GM19240 (cell line): ENCODE measurements at regions not wholly inside any gene's neighbourhood (a gene's known extent, or its start where the extent isn't known, plus 50 kb on each side); places are given as distances from the start of the nearest gene placed in this dataset.

ENCODE experiments used
- DNase-seq: peaks from one replicate; pipeline ENCODE4 v3.0.0; 2011; ENCODE audit warnings: low spot score; ENCODE audit not compliant: insufficient read length

DNA sequence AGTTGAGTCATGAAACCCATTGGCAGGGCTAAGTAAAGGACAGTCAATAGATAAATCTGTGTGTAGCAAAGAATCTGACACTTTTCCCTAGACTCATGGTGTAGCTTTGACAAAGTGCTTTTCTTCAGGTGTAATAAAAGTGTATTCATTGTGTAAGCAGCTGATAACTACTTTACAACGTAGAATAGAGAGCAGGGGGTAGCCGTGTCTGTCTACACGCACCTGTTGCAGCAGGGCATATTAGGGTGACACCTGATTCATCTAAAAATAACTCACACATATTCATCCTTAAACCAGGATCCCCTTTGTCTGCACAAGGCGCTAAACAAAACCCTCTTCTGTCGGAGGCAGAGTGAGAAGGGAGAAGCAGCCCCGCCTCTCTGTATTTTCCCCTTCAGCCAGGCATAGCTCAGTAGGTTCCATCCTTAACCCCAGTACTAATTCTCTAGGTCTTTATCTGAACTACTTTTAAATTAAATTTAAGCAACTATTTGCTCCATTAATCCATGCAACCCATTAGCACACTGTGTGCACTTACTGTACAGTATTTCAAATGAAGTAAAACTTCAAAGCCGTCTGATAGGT lies 306.7 kb upstream of the SASH1 start:
- DNase-seq: no peak

DNA sequence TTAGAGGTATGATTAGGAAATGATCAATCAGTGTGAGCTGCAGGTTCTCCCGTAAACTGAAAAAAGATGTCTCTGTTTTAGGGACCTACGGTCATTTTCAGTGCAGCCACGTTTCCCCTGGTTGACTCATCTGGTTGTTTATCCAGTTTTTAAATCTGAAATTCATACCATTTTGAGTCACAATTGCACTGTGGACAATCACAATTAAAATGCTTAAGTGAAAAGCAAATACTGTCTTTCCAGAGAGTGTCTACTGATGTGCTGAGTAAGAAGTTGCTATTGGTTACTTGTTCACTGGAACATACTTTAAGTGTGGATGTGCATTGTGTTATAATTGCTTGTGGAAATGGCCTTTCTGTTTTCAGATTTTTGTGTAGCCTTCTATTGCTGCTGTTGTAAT lies 305.1 kb upstream of the SASH1 start:
- no peak for DNase-seq

DNA sequence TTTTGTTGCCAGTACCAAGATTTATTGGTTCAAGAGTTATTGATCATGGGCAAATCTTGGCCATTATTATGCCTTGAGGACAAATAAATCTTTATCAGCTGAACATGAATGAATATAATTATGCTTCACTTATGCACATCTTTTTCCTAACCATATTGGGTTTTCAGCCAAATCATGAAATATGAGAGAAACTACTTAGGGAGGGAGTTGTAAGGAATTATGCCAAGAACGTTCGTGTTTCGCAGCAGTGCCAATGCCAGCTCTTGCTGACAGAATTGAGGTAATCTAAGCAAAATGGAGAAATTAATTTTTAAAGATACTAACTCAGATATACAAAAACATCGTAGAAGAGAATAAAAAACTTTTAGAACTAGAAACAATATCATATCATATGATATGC lies 301.1 kb upstream of the SASH1 start:
- no peak for DNase-seq

DNA sequence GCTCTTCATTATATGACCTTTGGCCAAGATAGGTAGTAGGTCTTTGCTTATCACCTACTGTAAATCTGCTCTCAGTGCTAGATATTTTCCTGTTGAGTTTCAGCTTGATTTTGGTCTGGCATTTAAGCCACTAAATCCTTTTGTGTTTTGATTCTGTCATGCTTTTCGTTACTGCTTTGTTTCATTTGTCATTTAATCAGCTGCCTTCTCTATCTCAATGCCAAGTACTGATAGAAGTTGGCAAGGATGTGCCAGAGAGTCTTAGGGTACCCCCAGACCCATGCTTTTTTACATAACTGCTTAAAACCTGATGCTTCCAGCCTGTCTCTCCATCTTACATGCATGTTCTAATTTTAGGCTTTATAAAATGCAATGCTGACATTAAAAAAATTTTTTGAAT lies 300.1 kb upstream of the SASH1 start:
- no peak for DNase-seq

DNA sequence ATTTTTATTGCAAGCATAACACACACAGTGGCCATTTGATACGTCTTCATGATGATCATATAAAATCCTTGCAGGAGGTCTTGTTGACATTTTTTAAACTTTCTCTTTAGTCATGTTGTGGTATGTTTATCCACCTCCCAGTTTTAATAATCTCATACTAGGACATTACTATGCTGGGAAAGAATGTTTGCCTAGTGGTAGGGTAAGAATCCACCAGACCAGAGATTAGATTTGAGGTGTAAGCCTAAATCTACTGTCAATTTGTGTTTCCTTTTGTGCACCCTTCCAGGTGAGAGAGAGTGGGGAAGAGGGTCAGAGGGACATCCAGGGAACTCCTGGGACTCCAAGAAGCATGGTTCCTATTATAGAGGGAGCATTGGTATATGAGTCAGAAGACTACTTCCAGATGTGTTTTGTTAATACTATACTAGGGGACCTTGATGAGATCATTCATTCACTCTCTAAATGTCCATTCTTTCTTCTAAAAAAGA lies 298.3 kb upstream of the SASH1 start:
- DNase-seq: no peak

DNA sequence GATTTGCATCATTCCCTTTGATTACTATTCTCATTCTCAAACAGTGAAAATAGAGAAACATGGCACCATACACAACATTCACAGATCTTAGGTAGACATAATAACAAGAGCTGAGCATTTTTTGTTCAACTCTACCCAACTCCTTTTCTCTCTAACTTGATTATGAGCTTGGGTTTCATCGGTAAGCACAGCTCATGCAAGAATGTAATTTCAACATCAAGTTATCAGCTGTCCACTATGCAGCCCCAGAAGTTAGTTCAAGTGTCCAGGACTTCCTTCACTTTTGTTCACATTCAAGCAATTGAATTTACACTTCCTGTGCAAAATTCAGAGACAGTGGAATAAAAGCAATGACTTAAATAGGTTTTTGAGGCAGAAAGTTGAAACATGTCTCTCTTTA lies 297.7 kb upstream of the SASH1 start:
- DNase-seq: no peak

DNA sequence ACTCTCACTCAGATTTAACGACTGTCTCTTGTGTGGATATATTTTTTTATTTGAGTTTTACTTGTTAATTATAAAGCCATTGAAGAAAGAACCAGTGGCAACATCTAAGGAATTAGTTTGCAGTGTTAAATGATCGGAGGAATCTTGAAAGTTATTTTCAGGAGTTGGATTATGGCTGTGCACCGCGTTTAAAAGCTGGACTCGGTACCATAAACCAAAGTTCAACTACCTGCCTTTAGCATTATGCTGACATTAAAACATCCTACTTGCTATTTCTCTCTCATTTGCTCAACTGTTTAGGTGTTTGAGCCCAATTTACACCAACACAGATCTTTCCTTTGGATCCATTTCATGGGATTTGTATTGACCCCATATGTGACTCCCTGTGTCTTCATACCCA lies 289.4 kb upstream of the SASH1 start:
- no peak for DNase-seq

DNA sequence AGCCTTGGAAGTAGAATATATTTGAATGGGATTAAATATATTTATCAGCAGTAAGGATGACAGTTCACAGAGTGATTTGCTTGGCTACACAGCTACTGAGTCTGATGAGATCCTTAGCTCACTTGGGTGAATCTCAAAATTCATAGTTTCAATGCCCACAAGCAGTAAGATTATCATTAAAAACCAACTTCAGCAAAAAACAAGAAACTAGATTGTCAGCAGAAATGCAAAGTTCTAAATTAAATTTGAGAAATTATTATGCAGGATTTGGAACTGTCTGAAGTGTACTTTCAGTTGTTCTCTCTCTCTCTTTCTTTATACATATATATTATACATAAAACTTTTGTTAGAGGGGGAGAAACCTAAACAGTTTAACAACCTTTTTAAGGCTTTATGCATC lies 288.8 kb upstream of the SASH1 start:
- no peak for DNase-seq

DNA sequence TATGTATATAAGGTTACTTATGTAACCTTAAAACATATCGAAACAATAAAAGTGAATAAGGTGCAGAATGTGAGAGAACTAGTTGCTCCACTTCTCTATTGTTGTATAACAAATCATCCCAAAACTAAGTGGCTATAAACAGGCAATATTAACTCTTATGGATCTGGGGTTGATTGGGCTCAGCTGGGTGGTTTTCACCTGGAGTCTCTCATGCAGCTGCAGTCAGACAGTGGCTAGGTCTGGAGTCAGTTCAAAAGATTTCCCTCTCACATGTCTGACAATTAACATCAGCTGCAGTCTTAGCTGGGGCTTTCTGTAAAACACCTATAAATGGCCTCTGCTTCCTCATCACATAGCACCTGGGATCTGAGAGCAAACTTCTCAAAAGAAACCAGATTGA lies 288.4 kb upstream of the SASH1 start:
- no peak for DNase-seq

DNA sequence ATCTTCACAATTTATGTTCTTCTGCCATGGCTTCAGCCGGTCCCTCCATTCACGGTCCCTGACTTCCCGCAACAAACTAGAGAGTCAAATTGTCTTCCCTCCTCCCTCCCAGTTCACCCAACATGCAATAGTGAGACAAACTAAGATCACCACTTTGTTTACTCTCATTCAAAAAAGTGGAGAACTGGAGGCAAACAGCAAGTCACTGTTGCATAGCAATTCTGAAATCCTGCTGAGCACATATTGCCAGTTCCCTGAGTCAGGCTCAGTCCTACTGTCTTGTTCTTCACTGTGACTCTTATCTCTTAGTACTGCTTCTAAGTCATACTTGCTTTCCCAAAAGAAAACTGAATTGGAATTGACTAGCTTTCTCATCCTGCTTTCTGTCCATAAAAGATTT lies 287.2 kb upstream of the SASH1 start:
- no peak for DNase-seq

DNA sequence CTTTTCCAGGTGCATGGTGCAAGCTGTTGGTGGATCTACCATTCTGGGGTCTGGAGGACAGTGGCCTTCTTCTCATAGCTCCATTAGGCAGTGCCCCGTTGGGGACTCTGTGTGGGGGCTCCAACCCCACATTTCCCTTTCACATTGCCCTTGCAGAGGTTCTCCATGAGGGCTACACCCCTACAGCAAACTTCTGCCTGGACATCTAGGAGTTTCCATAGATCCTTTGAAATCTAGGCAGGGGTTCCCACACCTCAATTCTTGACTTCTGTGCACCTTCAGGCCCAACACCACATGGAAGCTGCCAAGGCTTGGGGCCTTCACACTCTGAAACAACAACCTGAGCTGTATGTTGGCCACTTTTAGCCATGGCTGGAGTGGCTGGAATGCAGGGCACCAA lies 282.8 kb upstream of the SASH1 start:
- DNase-seq: no peak

DNA sequence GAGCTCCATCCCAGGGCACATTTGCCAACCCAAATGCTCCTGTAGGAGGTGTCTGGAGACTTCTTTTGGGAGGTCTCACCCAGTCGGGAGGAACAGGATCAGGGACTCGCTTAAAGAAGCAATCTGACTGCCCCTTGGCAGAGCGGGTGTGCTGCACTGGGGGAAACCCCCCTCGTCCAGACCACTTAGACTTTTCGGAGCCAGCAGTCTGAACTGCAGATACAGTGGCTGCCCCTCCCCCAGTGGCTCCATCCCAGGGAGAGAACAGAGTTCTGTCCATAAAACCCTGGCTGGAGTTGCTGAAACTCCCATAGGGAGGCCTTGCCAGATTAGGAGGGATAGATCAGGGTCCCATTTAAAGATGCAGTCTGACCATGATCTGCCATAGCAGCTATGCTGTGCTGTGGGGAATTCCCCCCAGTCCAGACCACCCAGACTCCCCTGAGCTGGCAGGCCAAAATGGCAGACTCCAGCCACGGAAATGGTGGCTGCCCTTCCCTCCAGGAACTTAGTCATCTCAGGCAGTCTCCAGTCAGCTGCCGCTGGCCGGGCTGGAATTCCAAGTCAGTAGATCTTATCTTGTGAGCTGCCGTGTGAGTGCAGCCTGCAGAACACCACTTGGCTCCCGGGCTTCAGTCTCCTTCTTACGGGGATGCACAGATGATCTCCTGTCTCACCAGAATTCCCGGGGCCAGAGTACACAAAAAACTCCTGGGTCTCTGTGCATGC lies 278.1 kb upstream of the SASH1 start:
- DNase-seq: no peak

DNA sequence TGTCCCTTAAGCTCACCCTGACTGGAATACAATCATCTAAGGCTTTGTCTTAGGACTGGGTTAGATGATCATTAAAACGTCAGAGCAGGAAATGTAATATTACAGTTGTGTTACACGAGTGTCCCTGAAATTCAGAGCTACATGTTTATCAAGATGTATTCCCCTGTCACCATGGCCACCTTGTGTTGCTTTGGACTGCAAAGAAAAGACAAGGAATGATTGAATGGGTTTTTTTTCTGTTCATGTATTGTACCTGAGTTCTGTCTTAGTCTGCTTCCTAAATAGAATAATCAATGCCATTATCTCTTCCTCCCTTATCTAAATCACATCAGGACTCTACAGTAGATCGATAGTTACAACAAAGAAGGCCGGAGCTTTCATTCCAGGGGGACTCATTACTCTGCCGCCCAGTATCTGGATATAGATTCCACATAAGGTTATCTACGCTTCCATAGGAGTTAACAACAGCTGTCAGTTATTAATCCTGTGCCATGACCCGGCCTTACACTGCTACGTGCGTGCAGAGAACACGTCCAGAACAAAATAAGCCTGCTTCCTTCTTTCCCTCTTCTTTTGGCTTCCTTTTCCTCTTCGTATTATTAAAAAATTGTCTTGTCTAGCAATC lies 274.1 kb upstream of the SASH1 start:
- no peak for DNase-seq

DNA sequence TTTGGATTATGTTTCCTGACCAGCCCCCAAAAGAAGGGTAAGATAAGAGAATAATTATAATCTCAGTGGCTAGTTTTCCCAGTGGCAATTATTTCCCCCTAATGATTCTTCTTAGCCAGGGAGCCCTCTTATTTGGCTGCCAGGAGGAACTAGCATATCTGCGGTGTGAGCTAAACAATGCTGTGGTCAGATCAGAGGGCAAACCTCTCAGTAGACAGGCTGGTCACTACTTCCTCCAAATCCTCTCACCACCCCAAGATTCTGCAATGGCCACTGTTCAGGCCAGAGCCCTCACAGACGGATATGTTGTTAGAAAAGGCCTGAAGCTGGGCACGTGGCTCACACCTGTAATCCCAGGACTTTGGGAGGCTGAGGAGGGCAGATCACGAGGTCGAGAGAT lies 273.4 kb upstream of the SASH1 start:
- no peak for DNase-seq

DNA sequence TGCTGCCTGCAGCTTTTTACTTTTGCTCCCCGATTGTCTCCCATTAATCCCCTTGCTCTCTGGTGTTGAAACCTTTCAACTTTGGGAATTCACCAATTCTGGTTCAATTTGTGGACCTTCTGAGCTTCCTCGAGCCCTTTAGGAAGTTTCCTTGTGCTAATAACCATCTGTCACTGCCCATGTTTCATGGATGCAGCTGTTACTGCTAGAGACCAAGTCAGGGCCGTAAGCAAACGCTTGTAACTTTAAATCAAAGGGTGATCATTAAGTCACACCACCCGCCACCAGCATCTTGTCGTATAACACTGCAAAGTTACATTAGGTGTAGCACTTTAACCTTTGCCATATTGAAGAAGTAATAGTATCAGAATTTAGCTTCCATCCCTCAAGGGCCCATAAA lies 268.3 kb upstream of the SASH1 start:
- no peak for DNase-seq

DNA sequence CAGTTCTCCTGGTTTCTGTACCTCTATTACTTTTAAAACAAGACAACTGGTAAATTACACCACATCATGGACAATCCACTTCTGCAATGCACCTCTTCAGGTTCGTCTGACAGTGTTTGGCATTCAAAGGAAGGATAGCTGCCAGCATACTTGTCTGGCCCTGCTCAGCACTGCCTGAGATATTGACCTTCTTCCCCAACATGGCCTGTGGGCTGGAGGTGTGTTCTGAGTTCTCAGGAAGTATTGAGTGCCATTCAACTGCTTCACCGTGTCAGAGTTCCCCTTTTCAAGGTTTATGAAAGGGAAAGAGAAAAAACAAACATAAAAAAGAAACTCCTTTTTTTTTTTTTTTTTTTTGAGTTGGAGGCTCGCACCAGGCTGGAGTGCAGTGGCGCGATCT lies 267.9 kb upstream of the SASH1 start:
- no peak for DNase-seq

DNA sequence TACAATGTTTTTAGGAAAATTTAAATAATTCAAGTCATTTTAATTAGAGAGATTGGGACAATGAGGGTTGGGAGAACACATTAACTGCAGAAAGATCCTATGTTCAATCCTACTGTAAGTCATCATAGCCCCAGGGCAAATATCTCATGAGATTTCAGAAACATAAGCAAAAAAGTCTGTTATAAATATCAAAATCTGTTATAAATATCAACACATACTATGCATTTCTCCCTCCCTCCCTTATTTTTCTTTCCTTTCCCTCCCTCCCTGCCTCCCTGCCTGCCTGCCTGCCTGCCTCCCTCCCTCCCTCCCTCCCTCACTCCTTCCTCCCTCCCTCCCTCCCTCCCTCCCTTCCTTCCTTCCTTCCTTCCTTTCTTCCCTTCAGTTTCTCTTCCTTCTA lies 267.3 kb upstream of the SASH1 start:
- no peak for DNase-seq

DNA sequence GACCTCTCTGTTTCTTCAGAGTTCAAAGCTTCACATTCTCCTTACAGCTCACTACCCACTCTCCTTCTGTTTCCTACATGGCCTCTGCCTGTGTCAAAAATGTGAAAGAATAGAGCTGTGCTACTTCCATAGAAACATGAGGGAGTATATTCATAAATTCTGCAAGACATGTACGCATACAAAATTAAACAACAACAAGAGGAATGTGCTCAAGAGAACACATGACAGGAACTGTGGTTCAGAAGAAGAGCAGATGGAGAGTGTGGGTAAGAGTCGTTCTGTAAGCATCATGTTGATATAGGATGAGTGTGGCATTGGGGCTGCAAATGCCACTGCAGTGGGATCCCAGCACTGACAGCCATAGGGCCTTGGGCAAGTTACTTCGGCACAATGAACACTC lies 266.6 kb upstream of the SASH1 start:
- DNase-seq: no peak

DNA sequence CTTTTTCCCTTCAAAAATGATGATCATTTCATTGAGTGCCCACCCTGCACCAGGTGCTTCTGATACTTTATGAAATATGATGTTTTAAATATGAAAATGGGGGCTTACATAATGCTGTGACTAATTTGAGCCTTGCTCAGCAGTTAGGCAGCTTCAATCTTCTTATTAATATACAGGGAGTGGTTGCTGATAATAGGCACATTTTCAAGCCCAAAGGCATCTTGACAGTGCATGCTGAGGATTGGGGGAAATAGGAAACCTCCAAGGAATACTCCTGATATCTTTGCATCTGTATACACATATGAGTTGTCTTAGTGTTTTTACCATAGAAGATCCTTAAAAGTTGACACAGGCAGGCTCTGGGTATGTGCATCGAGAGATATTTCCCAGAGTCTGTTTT lies 262.3 kb upstream of the SASH1 start:
- DNase-seq: no peak

DNA sequence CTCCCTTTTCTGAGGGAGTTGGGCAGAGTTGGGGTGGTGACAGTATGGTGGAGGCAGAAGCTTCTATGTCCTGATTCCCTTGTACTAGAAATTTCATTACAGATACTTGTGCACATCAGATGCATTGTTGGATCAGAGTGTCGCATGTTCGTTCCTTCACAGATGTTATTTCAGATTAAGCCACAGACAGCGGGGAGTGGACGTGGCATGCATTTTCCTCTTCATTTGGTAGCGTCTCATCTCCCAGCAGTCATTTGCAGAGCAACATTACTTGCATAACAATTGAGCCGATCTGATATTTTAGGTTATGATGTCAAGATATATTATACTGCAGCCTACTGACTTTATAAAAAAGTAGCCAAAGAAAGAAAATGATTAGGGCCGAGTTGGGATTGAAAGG lies 261.6 kb upstream of the SASH1 start:
- DNase-seq: no peak

DNA sequence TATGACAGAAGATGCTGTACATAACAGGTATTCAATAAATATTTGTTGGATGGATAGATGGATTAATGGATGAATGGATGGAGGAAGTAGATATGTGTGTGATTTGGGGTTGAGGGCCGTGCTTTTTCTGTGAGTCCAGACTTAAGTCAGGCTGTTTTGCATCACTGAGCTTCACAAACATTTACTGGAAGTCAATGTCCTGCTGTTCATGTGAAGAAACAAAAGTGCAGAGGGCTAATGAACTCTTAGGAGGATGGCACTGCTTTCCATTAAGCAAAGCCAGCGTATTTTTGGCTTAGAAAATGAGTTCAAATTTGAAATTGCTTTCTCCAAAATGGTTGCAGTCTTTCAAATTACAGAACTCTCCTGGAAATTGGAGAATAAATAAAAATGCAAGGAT lies 260.6 kb upstream of the SASH1 start:
- DNase-seq: no peak

DNA sequence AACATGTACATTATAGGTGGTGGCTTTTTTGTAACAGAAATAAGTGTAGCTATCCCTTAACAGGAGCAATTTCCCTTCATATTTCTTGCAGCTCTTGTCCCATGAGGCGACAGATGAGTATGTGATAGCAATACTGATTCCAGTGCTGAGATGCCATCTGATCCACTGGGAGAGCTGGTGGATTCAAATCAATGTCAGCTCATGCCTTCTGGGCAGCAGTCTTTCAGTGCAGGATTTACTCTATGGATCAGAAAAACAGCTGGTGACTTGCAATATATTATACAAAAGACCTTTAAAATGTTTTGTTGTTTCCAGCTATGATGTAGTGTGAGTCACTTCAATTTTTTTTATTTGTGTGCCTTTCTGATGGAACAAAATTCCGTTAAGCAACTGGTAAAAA lies 259.9 kb upstream of the SASH1 start:
- no peak for DNase-seq
